Suprapubic skin (tissue), 4 donors: ENCODE measurements at regions not wholly inside any gene's neighbourhood (a gene's known extent, or its start where the extent isn't known, plus 50 kb on each side); places are given as distances from the start of the nearest gene placed in this dataset.

ENCODE experiments used
- CTCF ChIP-seq, 2 donors: fragments of 200-600 bp in 1 of 2; fragments of 450-650 bp in 1 of 2; sonication (generic) in 1 of 2; IDR thresholded peaks; one replicate each; pipeline ENCODE4 v1.5.1; 2016 to 2019; ENCODE audit warnings: antibody characterized with exemption in 2 of 2, mild to moderate bottlenecking in 1 of 2, moderate library complexity in 1 of 2
- POLR2A ChIP-seq, 2 donors: fragments of 450-650 bp; IDR thresholded peaks; one replicate each; pipeline ENCODE4 v1.6.1; 2017; ENCODE audit warnings: antibody characterized with exemption in 2 of 2, mild to moderate bottlenecking in 2 of 2, moderate library complexity in 2 of 2
- POLR2AphosphoS5 ChIP-seq, 3 donors: sonication (generic); formaldehyde crosslinking; IDR thresholded peaks; one replicate each; pipeline ENCODE4 v1.6.1; 2017; ENCODE audit warnings: antibody characterized with exemption in 3 of 3

GRCh38 chr11:129544691-129545090, 169.0 kb downstream of the BARX2 start:
- TF ChIP-seq CTCF (IDR thresholded peaks at IDR 0.05) (no peak), POLR2A (IDR thresholded peaks at IDR 0.05) (no peak), POLR2AphosphoS5 (IDR thresholded peaks at IDR 0.05) (no peak)
